Trophoblast cell (in vitro differentiated cells and primary cell): ENCODE measurements at regions not wholly inside any gene's neighbourhood (a gene's known extent, or its start where the extent isn't known, plus 50 kb on each side); places are given as distances from the start of the nearest gene placed in this dataset.

Experiments used
- DNase-seq, 2 donors: peaks; one replicate each; pipeline ENCODE4 v3.0.0-alpha.2; 2016
- H2AFZ ChIP-seq: 2 replicates; pipeline ENCODE4 v1.6.1; 2013; ENCODE audit warnings: low read length, moderate library complexity, mild to moderate bottlenecking; ENCODE audit not compliant: insufficient read depth, poor library complexity
- H2AK5ac ChIP-seq: 2 replicates; pipeline ENCODE4 v1.6.1; 2013; ENCODE audit warnings: mild to moderate bottlenecking, low read length
- H2BK120ac ChIP-seq: 2 replicates; pipeline ENCODE4 v1.6.1; 2013; ENCODE audit warnings: low read length, mild to moderate bottlenecking, moderate library complexity; ENCODE audit not compliant: insufficient read depth, poor library complexity
- H2BK12ac ChIP-seq: 2 replicates; pipeline ENCODE4 v1.6.1; 2013; ENCODE audit warnings: mild to moderate bottlenecking, low read length, moderate library complexity
- H2BK5ac ChIP-seq: 2 replicates; pipeline ENCODE4 v1.6.1; 2013; ENCODE audit warnings: low read length, low read depth, moderate library complexity, mild to moderate bottlenecking; ENCODE audit not compliant: poor library complexity
- H3K14ac ChIP-seq: 2 replicates; pipeline ENCODE4 v1.6.1; 2013; ENCODE audit warnings: mild to moderate bottlenecking, low read length
- H3K18ac ChIP-seq: 2 replicates; pipeline ENCODE4 v1.6.1; 2013; ENCODE audit warnings: mild to moderate bottlenecking, low read length
- H3K23ac ChIP-seq: 2 replicates; pipeline ENCODE4 v1.6.1; 2013; ENCODE audit warnings: low read length
- H3K27ac ChIP-seq: 2 replicates; pipeline ENCODE4 v1.5.1; 2013; ENCODE audit warnings: low read depth, mild to moderate bottlenecking, inconsistent platforms, low read length, moderate library complexity
- H3K27me3 ChIP-seq: 2 replicates; pipeline ENCODE4 v1.6.1; 2013; ENCODE audit warnings: inconsistent platforms, mild to moderate bottlenecking, low read length, moderate library complexity; ENCODE audit not compliant: insufficient read depth
- H3K36me3 ChIP-seq, 2 experiments: 1 replicate in 1 of 2; 2 replicates in 1 of 2; pipeline ENCODE4 v1.6.1; 2013; ENCODE audit warnings: low read length in 2 of 2, mild to moderate bottlenecking in 2 of 2, moderate library complexity in 1 of 2; ENCODE audit not compliant: insufficient read depth in 2 of 2, control insufficient read depth in 1 of 2
- H3K4ac ChIP-seq: 2 replicates; pipeline ENCODE4 v1.6.1; 2013; ENCODE audit warnings: low read depth, mild to moderate bottlenecking, low read length, moderate library complexity
- H3K4me1 ChIP-seq, 2 experiments: 1 replicate in 1 of 2; 2 replicates in 1 of 2; pipeline ENCODE4 v1.6.1; 2013; ENCODE audit warnings: low read length in 2 of 2, mild to moderate bottlenecking in 2 of 2, moderate library complexity in 1 of 2; ENCODE audit not compliant: insufficient read depth in 2 of 2, control insufficient read depth in 1 of 2
- H3K4me2 ChIP-seq: 2 replicates; pipeline ENCODE4 v1.6.1; 2013; ENCODE audit warnings: inconsistent platforms, mild to moderate bottlenecking, low read length, moderate library complexity
- H3K4me3 ChIP-seq: 2 replicates; pipeline ENCODE4 v1.5.1; 2013; ENCODE audit warnings: mild to moderate bottlenecking, low read depth, low read length, inconsistent platforms
- H3K79me1 ChIP-seq: one replicate; pipeline ENCODE4 v1.6.1; 2013; ENCODE audit warnings: low read length
- H3K79me2 ChIP-seq: 2 replicates; pipeline ENCODE4 v1.6.1; 2013; ENCODE audit warnings: low read length, mild to moderate bottlenecking; ENCODE audit not compliant: control insufficient read depth, insufficient read depth, poor library complexity
- H3K9ac ChIP-seq: 2 replicates; pipeline ENCODE4 v1.6.1; 2013; ENCODE audit warnings: mild to moderate bottlenecking, low read length
- H3K9me3 ChIP-seq: 2 replicates; pipeline ENCODE4 v1.6.1; 2013; ENCODE audit warnings: low read depth, mild to moderate bottlenecking, control low read depth, inconsistent platforms, low read length; ENCODE audit not compliant: insufficient read depth
- H4K12ac ChIP-seq: 2 replicates; pipeline ENCODE4 v1.6.1; 2013; ENCODE audit warnings: low read depth, mild to moderate bottlenecking, low read length, moderate library complexity
- H4K8ac ChIP-seq: 2 replicates; pipeline ENCODE4 v1.6.1; 2013; ENCODE audit warnings: low read depth, mild to moderate bottlenecking, low read length, moderate library complexity
- H4K91ac ChIP-seq: one replicate; pipeline ENCODE4 v1.6.1; 2013; ENCODE audit warnings: low read depth, mild to moderate bottlenecking, low read length, moderate library complexity
- WGBS: extraction: QIAGEN DNeasy Blood & Tissue Kit; methylation state at CpG from one replicate; pipeline ENCODE4 v1.1.7; 2013; ENCODE audit warnings: missing lambda C conversion rate; ENCODE audit not compliant: insufficient read length, insufficient coverage; ENCODE audit errors: extremely low coverage; 5-methylcytosine and 5-hydroxymethylcytosine counted together

GRCh38 chr3:152559246-152559645, 275.7 kb upstream of the P2RY1 start:
- no peak overlapping the region for H3K18ac ChIP-seq
- H3K23ac ChIP-seq: no peak overlapping the region
- H3K9me3 ChIP-seq: no peaks in the 10 kb centered on the region
- no peaks in the 10 kb centered on the region for H3K79me2 ChIP-seq
- H4K8ac ChIP-seq: no peak overlapping the region
- no peak overlapping the region for H3K14ac ChIP-seq
- peak overlapping the region; percentile 35 for H2AFZ ChIP-seq
- no peak overlapping the region for H3K4ac ChIP-seq
- no peak overlapping the region for H3K4me2 ChIP-seq
- no CpG with 5 or more reads among the region's 18 CpGs for WGBS
- H3K4me3 ChIP-seq: no peak overlapping the region
- no peak overlapping the region for H2AK5ac ChIP-seq
- no peak for DNase-seq
- H4K91ac ChIP-seq: no peak overlapping the region
- no peaks in the 10 kb centered on the region for H3K27me3 ChIP-seq
- H2BK12ac ChIP-seq: no peak overlapping the region
- no peak overlapping the region for H2BK120ac ChIP-seq
- no peaks in the 10 kb centered on the region for H3K79me1 ChIP-seq
- no peaks in the 10 kb centered on the region for H3K4me1 ChIP-seq
- H4K12ac ChIP-seq: no peak overlapping the region
- H3K27ac ChIP-seq: no peak overlapping the region
- H3K9ac ChIP-seq: no peak overlapping the region
- no peak overlapping the region for H2BK5ac ChIP-seq
- no peaks in the 10 kb centered on the region for H3K36me3 ChIP-seq

GRCh38 chr3:152564459-152564858, 270.5 kb upstream of the P2RY1 start:
- Histone ChIP-seq H4K8ac (no peak overlapping the region), H4K12ac (no peak overlapping the region), H3K9ac (no peak overlapping the region), H2AFZ (no peak overlapping the region), H3K27me3 (no peaks in the 10 kb centered on the region), H3K23ac (no peak overlapping the region), H2BK12ac (no peak overlapping the region), H3K79me1 (no peaks in the 10 kb centered on the region), H3K79me2 (no peaks in the 10 kb centered on the region), H3K27ac (no peak overlapping the region), H3K36me3 (no peaks in the 10 kb centered on the region), H2BK120ac (no peak overlapping the region), H3K4ac (no peak overlapping the region), H3K18ac (no peak overlapping the region), H3K4me2 (no peak overlapping the region), H3K4me1 (no peaks in the 10 kb centered on the region), H3K4me3 (no peak overlapping the region), H3K14ac (no peak overlapping the region), H3K9me3 (no peaks in the 10 kb centered on the region), H4K91ac (no peak overlapping the region), H2BK5ac (no peak overlapping the region), H2AK5ac (no peak overlapping the region)
- no peak for DNase-seq
- no CpG with 5 or more reads among the region's 1 CpG for WGBS

- H2BK12ac ChIP-seq: no peak overlapping the region
- peak in 1 of 2 donors; percentile 42 for DNase-seq
- H3K27me3 ChIP-seq: no peaks in the 10 kb centered on the region
- H3K4me3 ChIP-seq: no peak overlapping the region
- no peaks in the 10 kb centered on the region for H3K79me1 ChIP-seq
- no CpG with 5 or more reads among the region's 4 CpGs for WGBS
- no peaks in the 10 kb centered on the region for H3K9me3 ChIP-seq
- H3K4me1 ChIP-seq: no peaks in the 10 kb centered on the region
- no peak overlapping the region for H3K27ac ChIP-seq
- H4K91ac ChIP-seq: no peak overlapping the region
- no peak overlapping the region for H2BK5ac ChIP-seq
- H3K18ac ChIP-seq: no peak overlapping the region
- H3K4ac ChIP-seq: no peak overlapping the region
- no peak overlapping the region for H3K9ac ChIP-seq
- no peak overlapping the region for H2AFZ ChIP-seq
- no peak overlapping the region for H3K4me2 ChIP-seq
- H3K14ac ChIP-seq: no peak overlapping the region
- H2BK120ac ChIP-seq: no peak overlapping the region
- no peak overlapping the region for H3K23ac ChIP-seq
- no peak overlapping the region for H2AK5ac ChIP-seq
- H3K36me3 ChIP-seq: no peaks in the 10 kb centered on the region
- H3K79me2 ChIP-seq: no peaks in the 10 kb centered on the region
- H4K12ac ChIP-seq: no peak overlapping the region
- H4K8ac ChIP-seq: no peak overlapping the region
Observed at GRCh38 chr3:152574461-152575079, 260.4 kb upstream of the P2RY1 start.

GRCh38 chr3:152578769-152579168, 256.2 kb upstream of the P2RY1 start:
- Histone ChIP-seq H3K27ac (no peak overlapping the region), H3K79me2 (no peaks in the 10 kb centered on the region), H2AK5ac (no peak overlapping the region), H3K4me2 (no peak overlapping the region), H3K23ac (no peak overlapping the region), H3K27me3 (no peaks in the 10 kb centered on the region), H3K4me3 (no peak overlapping the region), H3K4ac (no peak overlapping the region), H3K18ac (no peak overlapping the region), H3K36me3 (no peaks in the 10 kb centered on the region), H3K79me1 (no peaks in the 10 kb centered on the region), H3K9ac (no peak overlapping the region), H3K14ac (no peak overlapping the region), H4K8ac (no peak overlapping the region), H2BK5ac (no peak overlapping the region), H3K9me3 (no peaks in the 10 kb centered on the region), H4K12ac (no peak overlapping the region), H3K4me1 (no peaks in the 10 kb centered on the region), H4K91ac (no peak overlapping the region), H2BK12ac (no peak overlapping the region), H2AFZ (no peak overlapping the region), H2BK120ac (no peak overlapping the region)
- no peak for DNase-seq
